Esophagus squamous epithelium (tissue), 5 donors: ENCODE measurements at regions not wholly inside any gene's neighbourhood (a gene's known extent, or its start where the extent isn't known, plus 50 kb on each side); places are given as distances from the start of the nearest gene placed in this dataset.
"Not testable (repeated sequence)": the region's sequence is repeated elsewhere in the genome, so short reads cannot be mapped to it uniquely, and the experiment has no call there.

Experiments
- DNase-seq: peaks from one replicate; lab custom pipeline; 2025; lab: John Stamatoyannopoulos, UW
- H3K27ac ChIP-seq, 4 donors: fragments of 200-600 bp; sonication (generic); one replicate each; pipeline ENCODE4 v1.5.1; 2016 to 2019; ENCODE audit warnings: mild to moderate bottlenecking in 1 of 4
- H3K27me3 ChIP-seq, 4 donors: fragments of 200-600 bp; sonication (generic); 1 replicate in 3 of 4; 2 replicates in 1 of 4; pipeline versions ENCODE4 v1.5.1 to v1.6.0; 2017 to 2021; ENCODE audit warnings: antibody characterized with exemption in 1 of 4
- H3K36me3 ChIP-seq, 3 donors: fragments of 200-600 bp; sonication (generic); one replicate each; pipeline ENCODE4 v1.5.1; 2016 to 2019
- H3K4me1 ChIP-seq, 3 donors: fragments of 200-600 bp; sonication (generic); one replicate each; pipeline ENCODE4 v1.5.1; 2017 to 2019
- H3K4me3 ChIP-seq, 4 donors: fragments of 200-600 bp; sonication (generic); 1 replicate in 3 of 4; 2 replicates in 1 of 4; pipeline ENCODE4 v1.5.1; 2016 to 2019; ENCODE audit warnings: mild to moderate bottlenecking in 2 of 4, moderate library complexity in 1 of 4
- H3K9me3 ChIP-seq, 3 donors: fragments of 200-600 bp; sonication (generic); one replicate each; pipeline ENCODE4 v1.5.1; 2016 to 2019
- CTCF ChIP-seq, 6 experiments: fragments of 450-650 bp in 4 of 6; fragments of 200-600 bp in 2 of 6; sonication (generic) in 2 of 6; IDR thresholded peaks; one replicate each; pipeline ENCODE4 v1.5.1; 2016 to 2019; ENCODE audit warnings: antibody characterized with exemption in 6 of 6, mild to moderate bottlenecking in 4 of 6, moderate library complexity in 4 of 6
- POLR2A ChIP-seq, 4 donors: fragments of 450-650 bp; IDR thresholded peaks; one replicate each; pipeline ENCODE4 v1.6.1; 2017; ENCODE audit warnings: antibody characterized with exemption in 4 of 4, mild to moderate bottlenecking in 4 of 4, moderate library complexity in 3 of 4
- WGBS, 2 donors: methylation state at CpG; one replicate each; pipeline ENCODE4 v1.1.5; 2018; 5-methylcytosine and 5-hydroxymethylcytosine counted together
- intact Hi-C: fragments of 100-400 bp; cut with DNase I; formaldehyde crosslinking; loops from one replicate; pipeline ENCODE4 v1.15.0; 2022
- donor health status: DM: yes; HTN: yes; CAD: no.

GRCh38 chr5:124173386-124173785 lies 573.1 kb downstream of the ZNF608 start:
- H3K4me1 ChIP-seq: no peaks in the 10 kb centered on the region
- intact Hi-C loops: no loop called here
- H3K36me3 ChIP-seq: no peaks in the 10 kb centered on the region
- H3K27me3 ChIP-seq: no peaks in the 10 kb centered on the region
- H3K9me3 ChIP-seq: peaks cover 0 to 7% (median 0%) of the 10 kb centered on the region in 3 donors
- DNase-seq: no peak
- H3K27ac ChIP-seq: no peak overlapping the region
- no peak overlapping the region for H3K4me3 ChIP-seq
- TF ChIP-seq POLR2A (IDR thresholded peaks at IDR 0.05) (no peak), CTCF (IDR thresholded peaks at IDR 0.05) (no peak)
- 97 to 100% methylated on average over 1 of the region's 1 CpG for WGBS, 2 donors

- TF ChIP-seq CTCF (IDR thresholded peaks at IDR 0.05) (no peak), POLR2A (IDR thresholded peaks at IDR 0.05) (no peak)
- no peak for DNase-seq
- no peaks in the 10 kb centered on the region for H3K36me3 ChIP-seq
- peaks cover 0 to 7% (median 0%) of the 10 kb centered on the region in 3 donors for H3K9me3 ChIP-seq
- 68 to 84% methylated on average over 1 of the region's 1 CpG for WGBS, 2 donors
- no peaks in the 10 kb centered on the region for H3K27me3 ChIP-seq
- H3K4me3 ChIP-seq: no peak overlapping the region
- no peaks in the 10 kb centered on the region for H3K4me1 ChIP-seq
- intact Hi-C loops: no loop called here
- no peak overlapping the region for H3K27ac ChIP-seq
Measured at GRCh38 chr5:124172389-124173003, 573.9 kb downstream of the ZNF608 start.

- H3K36me3 ChIP-seq, H3K27me3 ChIP-seq, intact Hi-C loops, H3K9me3 ChIP-seq, H3K4me1 ChIP-seq, H3K27ac ChIP-seq, H3K4me3 ChIP-seq, DNase-seq: not testable (repeated sequence)
- 90 to 92% methylated on average over 2 of the region's 2 CpGs for whole genome bisulfite sequencing, 2 donors
Measured at GRCh38 chr5:124168093-124168492, 578.3 kb downstream of the ZNF608 start.

- Histone ChIP-seq H3K9me3 (no peaks in the 10 kb centered on the region), H3K4me1 (peaks cover 0 to 9% (median 0%) of the 10 kb centered on the region in 3 donors), H3K36me3 (no peaks in the 10 kb centered on the region), H3K27ac (no peak overlapping the region), H3K27me3 (no peaks in the 10 kb centered on the region), H3K4me3 (no peak overlapping the region)
- 10 to 13% methylated on average over 8 of the region's 8 CpGs for WGBS, 2 donors
- intact Hi-C loops: no loop called here
- DNase-seq: no peak
- TF ChIP-seq POLR2A (IDR thresholded peaks at IDR 0.05) (no peak), CTCF (IDR thresholded peaks at IDR 0.05) (no peak)
Measured at GRCh38 chr5:124162767-124163532, 583.5 kb downstream of the ZNF608 start.

GRCh38 chr5:124161266-124161665 lies 585.2 kb downstream of the ZNF608 start:
- TF ChIP-seq CTCF (IDR thresholded peaks at IDR 0.05): no peak
- no peak for TF ChIP-seq POLR2A (IDR thresholded peaks at IDR 0.05)
- Histone ChIP-seq H3K9me3 (no peaks in the 10 kb centered on the region), H3K4me1 (peaks cover 0 to 22% (median 0%) of the 10 kb centered on the region in 3 donors), H3K27ac (no peak overlapping the region), H3K36me3 (no peaks in the 10 kb centered on the region), H3K27me3 (no peaks in the 10 kb centered on the region), H3K4me3 (no peak overlapping the region)
- WGBS, 2 donors: 78 to 85% methylated on average over 5 of the region's 5 CpGs
- DNase-seq: no peak
- intact Hi-C loops: no loop called here
